Lung (tissue), 11 donors: ENCODE measurements at regions not wholly inside any gene's neighbourhood (a gene's known extent, or its start where the extent isn't known, plus 50 kb on each side); places are given as distances from the start of the nearest gene placed in this dataset.
A peak's percentile ranks its signal among the peaks of the same experiment; 100 is the strongest.
"Not testable (repeated sequence)": the region's sequence is repeated elsewhere in the genome, so short reads cannot be mapped to it uniquely, and the experiment has no call there.

Experiments
- ATAC-seq: fragments of 200-7000 bp; cut with Tn5 transposase; one replicate; pipeline ENCODE4 v1.9.1; 2020; ENCODE audit warnings: moderate number of reproducible peaks; ENCODE audit not compliant: insufficient read depth, low FRiP score
- DNase-seq, 3 donors: peaks; one replicate each; pipeline ENCODE4 v3.0.0-alpha.2; 2013 to 2017
- H3K27ac ChIP-seq, 2 donors: one replicate each; pipeline ENCODE4 v1.5.1; 2013; ENCODE audit warnings: mild to moderate bottlenecking in 2 of 2, moderate library complexity in 2 of 2, control low read depth in 1 of 2, inconsistent platforms in 1 of 2, low read depth in 1 of 2, low read length in 1 of 2
- H3K27me3 ChIP-seq, 3 donors: one replicate each; pipeline ENCODE4 v1.5.1; 2013; ENCODE audit warnings: low read length in 2 of 3; ENCODE audit not compliant: control insufficient read depth in 3 of 3, insufficient read depth in 3 of 3
- H3K36me3 ChIP-seq, 4 donors: one replicate each; pipeline ENCODE4 v1.5.1; 2013; ENCODE audit warnings: low read length in 4 of 4, mild to moderate bottlenecking in 1 of 4, moderate library complexity in 1 of 4; ENCODE audit not compliant: control insufficient read depth in 4 of 4, insufficient read depth in 4 of 4
- H3K4me1 ChIP-seq, 5 donors: one replicate each; pipeline ENCODE4 v1.5.1; 2013; ENCODE audit warnings: low read length in 5 of 5, mild to moderate bottlenecking in 2 of 5, moderate library complexity in 1 of 5; ENCODE audit not compliant: control insufficient read depth in 5 of 5, insufficient read depth in 5 of 5
- H3K4me3 ChIP-seq: one replicate; pipeline ENCODE4 v1.5.1; 2013; ENCODE audit warnings: mild to moderate bottlenecking, control low read depth, moderate library complexity
- H3K9ac ChIP-seq, 2 donors: one replicate each; pipeline ENCODE4 v1.5.1; 2013; ENCODE audit warnings: low read length in 2 of 2, control low read depth in 1 of 2; ENCODE audit not compliant: insufficient read depth in 1 of 2
- H3K9me3 ChIP-seq, 4 donors: one replicate each; pipeline ENCODE4 v1.5.1; 2013; ENCODE audit warnings: low read length in 3 of 4, mild to moderate bottlenecking in 1 of 4, moderate library complexity in 1 of 4; ENCODE audit not compliant: control insufficient read depth in 4 of 4, insufficient read depth in 3 of 4
- WGBS, 2 donors: extraction: QIAGEN DNeasy Blood & Tissue Kit; methylation state at CpG; one replicate each; pipeline ENCODE4 v1.1.7; 2013; 5-methylcytosine and 5-hydroxymethylcytosine counted together
- TF ChIP-seq, protein P1 (sequence below): IDR thresholded peaks from 2 replicates; pipeline ENCODE4 v1.5.1; 2012; ENCODE audit warnings: mild to moderate bottlenecking; ENCODE audit errors: control extremely low read depth, extremely low read depth
- donor health status: control.
- donor health status: control.
- donor health status: Bipolar disorder and iron deficiency.
- donor health status: healthy.
- donor health status: DM: yes; HTN: yes; CAD: no.

DNA sequence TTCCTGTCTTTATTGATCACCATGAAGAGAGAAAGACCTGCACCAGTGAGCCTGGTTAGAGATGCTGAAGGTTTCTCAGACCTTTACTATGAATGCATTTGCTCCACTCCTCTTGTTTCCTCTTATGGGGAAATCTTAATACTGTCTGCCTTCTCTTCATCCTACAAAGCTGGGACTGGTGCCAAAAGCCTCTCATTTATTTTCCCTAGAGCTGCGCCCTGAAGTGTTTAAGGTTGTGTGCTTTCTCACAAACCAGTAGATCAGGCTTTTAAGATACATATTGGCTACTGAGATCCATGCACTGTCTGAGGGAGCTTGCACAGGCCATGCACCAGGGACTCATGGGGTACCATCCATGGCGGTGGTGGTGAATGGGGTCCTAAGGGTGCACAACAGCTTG is 286.1 kb upstream of the PMFBP1 start:
- H3K4me3 ChIP-seq, result no peak overlapping the region
- H3K9ac ChIP-seq, result no peak overlapping the region
- ATAC-seq (no peak), DNase-seq (peak in 1 of 3 donors; percentile 45)
- H3K9me3 ChIP-seq, result peaks cover 0 to 4% (median 1%) of the 10 kb centered on the region in 4 donors
- no peaks in the 10 kb centered on the region for H3K4me1 ChIP-seq
- H3K27ac ChIP-seq, result no peak overlapping the region
- H3K36me3 ChIP-seq, result no peaks in the 10 kb centered on the region
- TF ChIP-seq, protein P1, sequence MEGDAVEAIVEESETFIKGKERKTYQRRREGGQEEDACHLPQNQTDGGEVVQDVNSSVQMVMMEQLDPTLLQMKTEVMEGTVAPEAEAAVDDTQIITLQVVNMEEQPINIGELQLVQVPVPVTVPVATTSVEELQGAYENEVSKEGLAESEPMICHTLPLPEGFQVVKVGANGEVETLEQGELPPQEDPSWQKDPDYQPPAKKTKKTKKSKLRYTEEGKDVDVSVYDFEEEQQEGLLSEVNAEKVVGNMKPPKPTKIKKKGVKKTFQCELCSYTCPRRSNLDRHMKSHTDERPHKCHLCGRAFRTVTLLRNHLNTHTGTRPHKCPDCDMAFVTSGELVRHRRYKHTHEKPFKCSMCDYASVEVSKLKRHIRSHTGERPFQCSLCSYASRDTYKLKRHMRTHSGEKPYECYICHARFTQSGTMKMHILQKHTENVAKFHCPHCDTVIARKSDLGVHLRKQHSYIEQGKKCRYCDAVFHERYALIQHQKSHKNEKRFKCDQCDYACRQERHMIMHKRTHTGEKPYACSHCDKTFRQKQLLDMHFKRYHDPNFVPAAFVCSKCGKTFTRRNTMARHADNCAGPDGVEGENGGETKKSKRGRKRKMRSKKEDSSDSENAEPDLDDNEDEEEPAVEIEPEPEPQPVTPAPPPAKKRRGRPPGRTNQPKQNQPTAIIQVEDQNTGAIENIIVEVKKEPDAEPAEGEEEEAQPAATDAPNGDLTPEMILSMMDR, result no peak
- 83 to 88% methylated on average over 2 of the region's 2 CpGs for WGBS, 2 donors
- no peaks in the 10 kb centered on the region for H3K27me3 ChIP-seq

DNA sequence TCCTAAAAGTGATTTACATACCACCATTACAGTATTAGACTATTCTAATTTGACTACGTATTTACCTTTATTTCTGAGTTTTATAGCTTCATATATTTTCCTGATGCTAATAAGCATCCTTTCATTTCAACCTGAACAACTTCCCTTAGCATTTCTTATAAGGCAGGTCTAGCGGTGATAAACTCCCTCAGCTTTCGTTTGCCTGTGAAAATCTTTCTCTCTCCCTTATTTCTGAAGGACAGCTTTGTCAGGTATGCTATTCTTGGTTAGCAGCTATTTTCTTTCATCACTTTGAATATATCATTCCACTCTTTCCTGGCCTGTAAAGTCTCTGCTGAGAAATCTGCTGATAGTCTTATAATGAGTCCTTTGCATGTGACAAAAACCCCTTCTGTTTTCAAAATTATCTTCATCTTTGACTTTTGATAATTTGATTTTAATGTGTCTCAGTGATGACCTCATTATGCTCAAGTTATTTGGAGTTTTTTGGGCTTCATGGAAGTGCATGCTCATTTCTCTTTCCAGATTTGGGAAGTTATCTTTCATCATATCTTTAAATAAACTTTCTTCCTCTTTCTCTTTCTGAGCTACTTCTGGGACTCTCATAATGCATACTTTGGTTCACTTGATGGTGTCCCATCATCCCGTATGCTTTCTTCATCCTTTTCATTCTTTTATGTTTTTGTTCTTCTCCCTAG is 285.4 kb upstream of the PMFBP1 start:
- WGBS, 2 donors, result 92 to 97% methylated on average over 4 of the region's 4 CpGs
- H3K4me1 ChIP-seq, result no peaks in the 10 kb centered on the region
- TF ChIP-seq, protein P1, result no peak
- peaks cover 0 to 4% (median 1%) of the 10 kb centered on the region in 4 donors for H3K9me3 ChIP-seq
- no peak for ATAC-seq
- no peak overlapping the region for H3K4me3 ChIP-seq
- DNase-seq, result no peak
- no peak overlapping the region for H3K9ac ChIP-seq
- H3K27ac ChIP-seq, result no peak overlapping the region
- no peaks in the 10 kb centered on the region for H3K36me3 ChIP-seq
- no peaks in the 10 kb centered on the region for H3K27me3 ChIP-seq

DNA sequence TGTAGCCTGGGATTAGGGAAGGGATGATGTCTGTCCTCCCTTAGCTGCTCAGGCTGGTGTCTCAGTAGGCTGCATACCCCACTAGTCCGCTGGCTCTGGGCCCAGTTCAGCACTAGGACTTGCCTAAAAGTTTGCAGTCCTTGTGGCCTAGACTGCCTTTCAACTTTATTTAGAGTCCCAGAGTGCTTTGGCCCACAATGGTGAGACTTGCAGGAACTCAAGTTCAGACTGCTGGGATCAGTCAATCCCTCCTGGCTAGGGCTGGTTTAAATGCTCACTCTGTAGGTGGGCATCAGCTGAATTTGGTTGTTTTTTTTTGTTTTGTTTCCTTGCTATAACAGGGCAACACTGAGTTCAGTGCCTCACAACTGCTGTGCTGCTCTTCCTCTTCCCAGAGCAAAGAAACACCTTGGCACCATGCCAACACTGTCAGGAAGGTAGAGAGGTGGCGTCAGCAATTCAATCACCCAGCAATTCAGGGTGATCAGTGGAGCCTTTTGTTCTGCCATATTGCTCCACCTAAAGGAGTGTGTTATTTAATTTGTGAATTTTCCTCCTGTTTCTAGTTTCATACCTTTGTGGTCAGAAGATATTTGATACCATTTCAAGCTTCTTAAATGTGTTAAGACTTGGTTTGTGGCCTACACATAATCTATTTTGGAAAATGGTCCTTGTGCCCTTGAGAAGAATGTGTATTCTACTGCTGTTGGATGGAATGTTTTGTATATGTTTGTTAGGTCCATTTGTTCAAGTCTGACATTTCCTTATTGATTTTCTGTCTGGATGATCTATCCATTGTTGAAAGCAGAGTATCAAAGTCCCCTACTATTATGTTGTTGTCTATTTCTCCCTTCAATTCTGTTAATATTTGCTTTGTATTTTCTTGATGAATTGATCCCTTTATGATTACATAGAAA is 284.0 kb upstream of the PMFBP1 start:
- ATAC-seq, result no peak
- Histone ChIP-seq H3K9ac (no peak overlapping the region), H3K36me3 (no peaks in the 10 kb centered on the region), H3K4me3 (no peak overlapping the region), H3K27ac (no peak overlapping the region), H3K4me1 (no peaks in the 10 kb centered on the region), H3K27me3 (no peaks in the 10 kb centered on the region), H3K9me3 (peaks cover 0 to 4% (median 1%) of the 10 kb centered on the region in 4 donors)
- TF ChIP-seq, protein P1, result no peak
- peak in 2 of 3 donors; percentile 14 to 15 for DNase-seq
- 71 to 81% methylated on average over 2 of the region's 2 CpGs for WGBS, 2 donors

DNA sequence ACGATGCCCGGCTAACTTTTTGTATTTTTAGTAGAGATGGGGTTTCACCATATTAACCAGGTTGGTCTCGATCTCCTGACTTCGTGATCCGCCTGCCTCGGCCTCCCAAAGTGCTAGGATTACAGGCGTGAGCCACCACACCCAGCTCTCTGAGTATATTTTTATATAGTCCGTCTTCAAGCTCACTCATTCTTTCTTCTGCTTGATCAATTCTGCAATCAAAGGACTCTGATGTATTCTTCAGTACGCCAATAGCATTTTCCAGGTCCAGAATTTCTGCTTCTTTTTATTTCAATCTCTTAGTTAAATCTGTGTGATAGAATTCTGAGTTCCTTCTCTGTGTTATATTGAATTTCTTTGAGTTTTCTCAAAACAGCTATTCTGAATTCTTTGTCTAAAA is 281.9 kb upstream of the PMFBP1 start:
- WGBS, 2 donors, result 89 to 98% methylated on average over 9 of the region's 9 CpGs

More for the DNA sequence above, 281.9 kb upstream of the PMFBP1 start:
- H3K4me3 ChIP-seq, H3K4me1 ChIP-seq, H3K36me3 ChIP-seq, ATAC-seq, H3K27ac ChIP-seq, H3K9ac ChIP-seq, H3K27me3 ChIP-seq, DNase-seq, H3K9me3 ChIP-seq: not testable (repeated sequence)
